ENCODE measurements at regions not wholly inside any gene's neighbourhood (a gene's known extent, or its start where the extent isn't known, plus 50 kb on each side); places are given as distances from the start of the nearest gene placed in this dataset.

DNA sequence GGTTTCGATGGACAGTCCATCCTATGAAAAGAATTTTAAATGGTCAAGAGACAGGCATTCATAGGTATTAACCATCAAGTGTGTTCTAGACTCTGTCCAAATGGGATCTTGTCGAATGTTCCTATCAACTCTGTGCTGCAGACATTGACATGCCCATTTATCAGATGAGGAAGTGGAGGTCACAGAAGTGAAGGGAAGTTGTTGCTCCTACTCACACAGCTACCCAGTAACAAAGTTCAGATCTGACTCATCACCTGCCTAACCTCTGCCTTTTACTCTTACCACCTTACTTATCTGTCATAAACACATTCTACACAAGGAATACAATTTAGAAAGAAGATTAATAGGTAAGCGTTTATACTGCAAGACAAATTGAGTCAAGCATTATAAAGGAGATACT lies 426.2 kb upstream of the BRINP1 start:
- intact Hi-C loops (cut with DNase I) = loop anchor here (10.0 kb wide), 1 partner anchor 69 kb away; no protein-coding TSS in a partner anchor
- no peak overlapping the region for H3K27ac ChIP-seq
- H3K36me3 ChIP-seq = no peaks in the 10 kb centered on the region
- H3K4me3 ChIP-seq = no peak overlapping the region
- H3K9me3 ChIP-seq = no peaks in the 10 kb centered on the region
- no peaks in the 10 kb centered on the region for H3K27me3 ChIP-seq (replicated peaks; ENCODE audit: insufficient read depth)
- DNase-seq (ENCODE audit: low spot score) = no peak
- H3K4me1 ChIP-seq (replicated peaks) = no peaks in the 10 kb centered on the region
- no peak for TF ChIP-seq POLR2A (IDR thresholded peaks at IDR 0.05)
- TF ChIP-seq, protein P1, sequence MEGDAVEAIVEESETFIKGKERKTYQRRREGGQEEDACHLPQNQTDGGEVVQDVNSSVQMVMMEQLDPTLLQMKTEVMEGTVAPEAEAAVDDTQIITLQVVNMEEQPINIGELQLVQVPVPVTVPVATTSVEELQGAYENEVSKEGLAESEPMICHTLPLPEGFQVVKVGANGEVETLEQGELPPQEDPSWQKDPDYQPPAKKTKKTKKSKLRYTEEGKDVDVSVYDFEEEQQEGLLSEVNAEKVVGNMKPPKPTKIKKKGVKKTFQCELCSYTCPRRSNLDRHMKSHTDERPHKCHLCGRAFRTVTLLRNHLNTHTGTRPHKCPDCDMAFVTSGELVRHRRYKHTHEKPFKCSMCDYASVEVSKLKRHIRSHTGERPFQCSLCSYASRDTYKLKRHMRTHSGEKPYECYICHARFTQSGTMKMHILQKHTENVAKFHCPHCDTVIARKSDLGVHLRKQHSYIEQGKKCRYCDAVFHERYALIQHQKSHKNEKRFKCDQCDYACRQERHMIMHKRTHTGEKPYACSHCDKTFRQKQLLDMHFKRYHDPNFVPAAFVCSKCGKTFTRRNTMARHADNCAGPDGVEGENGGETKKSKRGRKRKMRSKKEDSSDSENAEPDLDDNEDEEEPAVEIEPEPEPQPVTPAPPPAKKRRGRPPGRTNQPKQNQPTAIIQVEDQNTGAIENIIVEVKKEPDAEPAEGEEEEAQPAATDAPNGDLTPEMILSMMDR (IDR thresholded peaks at IDR 0.05) = no peak
- no peak for TF ChIP-seq POLR2AphosphoS5 (IDR thresholded peaks at IDR 0.05)
- 94% methylated on average over 3 of the region's 3 CpGs for WGBS

DNA sequence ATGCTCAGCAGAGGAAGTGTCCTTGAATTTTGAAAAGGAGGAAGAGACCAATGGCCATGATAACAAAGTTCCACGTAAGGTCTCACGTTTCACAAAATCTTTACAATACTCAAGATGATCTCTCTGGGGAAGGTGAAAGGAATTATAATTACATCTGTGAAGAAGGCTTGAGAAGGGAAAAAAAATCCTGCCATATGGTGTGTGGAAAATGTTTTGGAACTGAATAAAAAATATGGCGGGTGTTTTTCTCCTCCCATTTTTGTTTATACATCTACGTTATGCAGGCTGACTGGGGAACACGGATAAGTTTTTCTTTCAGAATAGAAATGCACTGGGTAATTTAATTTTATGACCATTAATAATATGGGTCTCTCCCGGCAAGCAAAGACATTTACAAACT lies 425.6 kb upstream of the BRINP1 start:
- Histone ChIP-seq H3K27me3 (replicated peaks; ENCODE audit: insufficient read depth) (no peaks in the 10 kb centered on the region), H3K4me3 (no peak overlapping the region), H3K4me1 (replicated peaks) (no peaks in the 10 kb centered on the region), H3K36me3 (no peaks in the 10 kb centered on the region), H3K9me3 (no peaks in the 10 kb centered on the region), H3K27ac (no peak overlapping the region)
- WGBS = 85% methylated on average over 6 of the region's 6 CpGs
- intact Hi-C loops (cut with DNase I) = loop anchor here (10.0 kb wide), 1 partner anchor 70 kb away; no protein-coding TSS in a partner anchor
- no peak for DNase-seq (ENCODE audit: low spot score)
- no peak for TF ChIP-seq POLR2A (IDR thresholded peaks at IDR 0.05)
- TF ChIP-seq POLR2AphosphoS5 (IDR thresholded peaks at IDR 0.05) = no peak
- TF ChIP-seq, protein P1 (IDR thresholded peaks at IDR 0.05) = no peak

DNA sequence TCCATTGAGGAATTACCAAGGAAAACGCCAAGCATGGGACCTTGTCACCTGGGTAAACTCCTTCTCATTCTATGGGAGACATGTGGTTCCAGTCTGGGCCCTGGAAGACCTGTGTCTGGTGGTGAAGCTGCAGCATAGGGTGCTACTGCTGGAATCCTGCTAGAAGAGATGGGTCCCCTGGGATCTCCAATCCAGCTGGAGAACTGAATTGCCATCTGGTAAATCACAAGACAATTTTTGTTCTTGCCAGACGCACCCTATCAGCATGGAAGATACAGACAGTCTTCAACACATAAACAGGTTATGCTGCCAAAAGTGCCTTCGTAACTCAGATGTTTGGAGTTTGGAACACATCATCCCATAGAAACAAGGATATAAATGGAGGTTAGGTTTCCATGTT lies 424.0 kb upstream of the BRINP1 start:
- H3K36me3 ChIP-seq = no peaks in the 10 kb centered on the region
- no peaks in the 10 kb centered on the region for H3K27me3 ChIP-seq (replicated peaks; ENCODE audit: insufficient read depth)
- H3K27ac ChIP-seq = no peak overlapping the region
- no peak for DNase-seq (ENCODE audit: low spot score)
- H3K4me3 ChIP-seq = no peak overlapping the region
- H3K4me1 ChIP-seq (replicated peaks) = no peaks in the 10 kb centered on the region
- intact Hi-C loops (cut with DNase I) = loop anchor here (10.0 kb wide), 1 partner anchor 72 kb away; no protein-coding TSS in a partner anchor
- peak; percentile 42 for TF ChIP-seq POLR2AphosphoS5 (IDR thresholded peaks at IDR 0.05)
- TF ChIP-seq, protein P1 (IDR thresholded peaks at IDR 0.05) = no peak
- WGBS = 68% methylated on average over 3 of the region's 3 CpGs
- H3K9me3 ChIP-seq = no peaks in the 10 kb centered on the region

DNA sequence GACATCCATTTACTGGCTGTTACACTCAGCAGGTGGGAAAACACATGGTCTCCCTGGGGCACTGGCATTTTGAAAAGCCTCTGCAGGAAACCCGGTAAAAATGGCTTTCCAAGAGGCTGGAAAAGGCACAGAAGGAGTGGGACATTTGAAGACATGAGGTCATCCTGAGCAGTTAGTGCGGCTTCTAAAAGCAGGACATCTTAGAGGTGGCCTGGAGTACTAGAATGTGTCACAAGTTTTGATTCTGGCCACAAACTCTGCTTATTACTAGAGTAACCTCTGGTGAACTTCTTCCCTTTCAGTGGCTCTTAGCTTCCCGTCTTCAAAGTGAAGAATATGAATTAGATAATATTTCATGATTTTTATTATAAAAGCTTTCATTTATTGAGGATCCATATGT lies 423.0 kb upstream of the BRINP1 start:
- no peak for DNase-seq (ENCODE audit: low spot score)
- H3K4me1 ChIP-seq (replicated peaks) = no peaks in the 10 kb centered on the region
- no peaks in the 10 kb centered on the region for H3K9me3 ChIP-seq
- TF ChIP-seq POLR2A (IDR thresholded peaks at IDR 0.05) = no peak
- TF ChIP-seq, protein P1 (IDR thresholded peaks at IDR 0.05) = no peak
- TF ChIP-seq POLR2AphosphoS5 (IDR thresholded peaks at IDR 0.05) = no peak
- H3K36me3 ChIP-seq = no peaks in the 10 kb centered on the region
- H3K27me3 ChIP-seq (replicated peaks; ENCODE audit: insufficient read depth) = no peaks in the 10 kb centered on the region
- 83% methylated on average over 3 of the region's 3 CpGs for WGBS
- no peak overlapping the region for H3K27ac ChIP-seq
- no peak overlapping the region for H3K4me3 ChIP-seq
- intact Hi-C loops (cut with DNase I) = loop anchor here (10.0 kb wide), 1 partner anchor 73 kb away; no protein-coding TSS in a partner anchor

DNA sequence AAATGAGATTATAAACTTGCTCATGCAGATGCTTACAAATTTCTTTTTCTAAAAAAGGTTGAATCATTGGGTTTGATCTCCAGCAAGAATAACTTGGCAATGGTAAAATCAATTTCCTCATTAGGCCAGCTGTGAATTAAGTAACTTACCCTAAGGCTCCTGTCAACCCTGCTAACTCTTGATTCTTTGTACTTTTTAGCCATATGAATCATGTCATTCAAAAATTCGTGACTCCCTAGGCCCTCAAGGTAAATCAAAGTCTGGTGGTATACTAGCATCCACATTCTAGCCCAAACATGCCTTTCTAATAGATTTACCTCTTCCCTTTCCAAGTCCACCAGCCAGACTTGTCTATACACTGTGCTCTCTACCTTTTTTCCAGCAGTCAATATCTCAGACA lies 420.8 kb upstream of the BRINP1 start:
- TF ChIP-seq POLR2A (IDR thresholded peaks at IDR 0.05) = no peak
- TF ChIP-seq POLR2AphosphoS5 (IDR thresholded peaks at IDR 0.05) = no peak
- TF ChIP-seq, protein P1 (IDR thresholded peaks at IDR 0.05) = no peak
- no peaks in the 10 kb centered on the region for H3K36me3 ChIP-seq
- H3K27ac ChIP-seq = no peak overlapping the region
- WGBS = 39% methylated on average over 1 of the region's 1 CpG
- no peaks in the 10 kb centered on the region for H3K9me3 ChIP-seq
- H3K27me3 ChIP-seq (replicated peaks; ENCODE audit: insufficient read depth) = no peaks in the 10 kb centered on the region
- no peak overlapping the region for H3K4me3 ChIP-seq
- no peak for DNase-seq (ENCODE audit: low spot score)
- no peaks in the 10 kb centered on the region for H3K4me1 ChIP-seq (replicated peaks)
- intact Hi-C loops (cut with DNase I) = loop anchor here (10.0 kb wide), 1 partner anchor 75 kb away; no protein-coding TSS in a partner anchor
